ENCODE measurements at regions not wholly inside any gene's neighbourhood (a gene's known extent, or its start where the extent isn't known, plus 50 kb on each side); places are given as distances from the start of the nearest gene placed in this dataset.

DNA sequence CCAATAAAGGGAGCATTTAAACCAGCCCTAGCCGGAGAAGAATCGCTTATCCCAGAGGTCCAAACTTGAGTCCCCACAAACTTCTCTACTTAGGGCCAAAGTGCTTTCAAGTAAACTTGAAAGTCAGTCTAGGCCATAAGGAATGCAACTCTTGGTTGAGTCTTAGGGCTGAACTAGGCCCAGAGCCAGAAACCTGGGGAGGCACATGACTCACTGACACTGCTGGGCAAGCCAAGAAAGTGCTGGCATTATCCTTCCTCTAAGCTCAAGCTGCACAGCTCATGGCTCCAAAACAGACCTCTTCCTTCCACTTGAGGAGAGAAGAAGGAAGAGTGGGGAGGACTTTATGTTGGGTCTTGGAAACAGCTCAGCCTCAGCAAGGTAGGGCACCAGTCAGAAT, 1257.3 kb upstream of the DIAPH2 start:
- peak; percentile 52; the same call in 2 of the 3 replicates for ATAC-seq
- TF ChIP-seq TCF4 (CRISPR knock-in tag; IDR thresholded peaks at IDR 0.05; ENCODE audit: borderline replicate concordance) (no peak), ARNTL (CRISPR knock-in tag; IDR thresholded peaks at IDR 0.05; ENCODE audit: borderline replicate concordance, low read depth) (no peak), TOX (CRISPR knock-in tag; IDR thresholded peaks at IDR 0.05; ENCODE audit: borderline replicate concordance) (no peak), ISL1 (CRISPR knock-in tag; IDR thresholded peaks at IDR 0.05) (no peak)
- TF ChIP-seq, protein P1, sequence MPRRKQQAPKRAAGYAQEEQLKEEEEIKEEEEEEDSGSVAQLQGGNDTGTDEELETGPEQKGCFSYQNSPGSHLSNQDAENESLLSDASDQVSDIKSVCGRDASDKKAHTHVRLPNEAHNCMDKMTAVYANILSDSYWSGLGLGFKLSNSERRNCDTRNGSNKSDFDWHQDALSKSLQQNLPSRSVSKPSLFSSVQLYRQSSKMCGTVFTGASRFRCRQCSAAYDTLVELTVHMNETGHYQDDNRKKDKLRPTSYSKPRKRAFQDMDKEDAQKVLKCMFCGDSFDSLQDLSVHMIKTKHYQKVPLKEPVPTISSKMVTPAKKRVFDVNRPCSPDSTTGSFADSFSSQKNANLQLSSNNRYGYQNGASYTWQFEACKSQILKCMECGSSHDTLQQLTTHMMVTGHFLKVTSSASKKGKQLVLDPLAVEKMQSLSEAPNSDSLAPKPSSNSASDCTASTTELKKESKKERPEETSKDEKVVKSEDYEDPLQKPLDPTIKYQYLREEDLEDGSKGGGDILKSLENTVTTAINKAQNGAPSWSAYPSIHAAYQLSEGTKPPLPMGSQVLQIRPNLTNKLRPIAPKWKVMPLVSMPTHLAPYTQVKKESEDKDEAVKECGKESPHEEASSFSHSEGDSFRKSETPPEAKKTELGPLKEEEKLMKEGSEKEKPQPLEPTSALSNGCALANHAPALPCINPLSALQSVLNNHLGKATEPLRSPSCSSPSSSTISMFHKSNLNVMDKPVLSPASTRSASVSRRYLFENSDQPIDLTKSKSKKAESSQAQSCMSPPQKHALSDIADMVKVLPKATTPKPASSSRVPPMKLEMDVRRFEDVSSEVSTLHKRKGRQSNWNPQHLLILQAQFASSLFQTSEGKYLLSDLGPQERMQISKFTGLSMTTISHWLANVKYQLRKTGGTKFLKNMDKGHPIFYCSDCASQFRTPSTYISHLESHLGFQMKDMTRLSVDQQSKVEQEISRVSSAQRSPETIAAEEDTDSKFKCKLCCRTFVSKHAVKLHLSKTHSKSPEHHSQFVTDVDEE (CRISPR knock-in tag; IDR thresholded peaks at IDR 0.05), result no peak
- TF ChIP-seq, protein P2, sequence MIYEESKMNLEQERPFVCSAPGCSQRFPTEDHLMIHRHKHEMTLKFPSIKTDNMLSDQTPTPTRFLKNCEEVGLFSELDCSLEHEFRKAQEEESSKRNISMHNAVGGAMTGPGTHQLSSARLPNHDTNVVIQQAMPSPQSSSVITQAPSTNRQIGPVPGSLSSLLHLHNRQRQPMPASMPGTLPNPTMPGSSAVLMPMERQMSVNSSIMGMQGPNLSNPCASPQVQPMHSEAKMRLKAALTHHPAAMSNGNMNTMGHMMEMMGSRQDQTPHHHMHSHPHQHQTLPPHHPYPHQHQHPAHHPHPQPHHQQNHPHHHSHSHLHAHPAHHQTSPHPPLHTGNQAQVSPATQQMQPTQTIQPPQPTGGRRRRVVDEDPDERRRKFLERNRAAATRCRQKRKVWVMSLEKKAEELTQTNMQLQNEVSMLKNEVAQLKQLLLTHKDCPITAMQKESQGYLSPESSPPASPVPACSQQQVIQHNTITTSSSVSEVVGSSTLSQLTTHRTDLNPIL (CRISPR knock-in tag; IDR thresholded peaks at IDR 0.05; ENCODE audit: low read depth), result no peak
- TF ChIP-seq, protein P3, sequence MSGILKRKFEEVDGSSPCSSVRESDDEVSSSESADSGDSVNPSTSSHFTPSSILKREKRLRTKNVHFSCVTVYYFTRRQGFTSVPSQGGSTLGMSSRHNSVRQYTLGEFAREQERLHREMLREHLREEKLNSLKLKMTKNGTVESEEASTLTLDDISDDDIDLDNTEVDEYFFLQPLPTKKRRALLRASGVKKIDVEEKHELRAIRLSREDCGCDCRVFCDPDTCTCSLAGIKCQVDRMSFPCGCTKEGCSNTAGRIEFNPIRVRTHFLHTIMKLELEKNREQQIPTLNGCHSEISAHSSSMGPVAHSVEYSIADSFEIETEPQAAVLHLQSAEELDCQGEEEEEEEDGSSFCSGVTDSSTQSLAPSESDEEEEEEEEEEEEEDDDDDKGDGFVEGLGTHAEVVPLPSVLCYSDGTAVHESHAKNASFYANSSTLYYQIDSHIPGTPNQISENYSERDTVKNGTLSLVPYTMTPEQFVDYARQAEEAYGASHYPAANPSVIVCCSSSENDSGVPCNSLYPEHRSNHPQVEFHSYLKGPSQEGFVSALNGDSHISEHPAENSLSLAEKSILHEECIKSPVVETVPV (CRISPR knock-in tag; IDR thresholded peaks at IDR 0.05), result no peak

DNA sequence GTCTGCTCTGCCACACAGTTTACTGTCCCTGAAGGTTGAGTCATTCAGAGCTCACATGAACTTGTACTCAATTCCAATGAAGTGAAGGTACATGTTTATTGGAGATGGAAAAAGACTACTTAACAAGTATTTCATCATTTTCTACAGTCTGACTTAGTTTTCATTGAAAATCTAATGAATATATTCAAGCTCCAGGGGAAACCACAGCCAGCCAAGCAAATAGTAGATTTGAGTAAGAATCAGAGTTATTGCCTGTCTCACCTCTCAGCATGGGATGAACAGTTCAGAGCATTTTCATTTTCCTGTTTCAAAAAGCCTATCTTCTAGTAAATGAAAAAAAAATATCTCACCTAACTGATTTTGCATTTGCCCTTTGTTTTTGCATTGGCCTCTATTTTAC, 1249.4 kb upstream of the DIAPH2 start:
- TF ChIP-seq, protein P4, sequence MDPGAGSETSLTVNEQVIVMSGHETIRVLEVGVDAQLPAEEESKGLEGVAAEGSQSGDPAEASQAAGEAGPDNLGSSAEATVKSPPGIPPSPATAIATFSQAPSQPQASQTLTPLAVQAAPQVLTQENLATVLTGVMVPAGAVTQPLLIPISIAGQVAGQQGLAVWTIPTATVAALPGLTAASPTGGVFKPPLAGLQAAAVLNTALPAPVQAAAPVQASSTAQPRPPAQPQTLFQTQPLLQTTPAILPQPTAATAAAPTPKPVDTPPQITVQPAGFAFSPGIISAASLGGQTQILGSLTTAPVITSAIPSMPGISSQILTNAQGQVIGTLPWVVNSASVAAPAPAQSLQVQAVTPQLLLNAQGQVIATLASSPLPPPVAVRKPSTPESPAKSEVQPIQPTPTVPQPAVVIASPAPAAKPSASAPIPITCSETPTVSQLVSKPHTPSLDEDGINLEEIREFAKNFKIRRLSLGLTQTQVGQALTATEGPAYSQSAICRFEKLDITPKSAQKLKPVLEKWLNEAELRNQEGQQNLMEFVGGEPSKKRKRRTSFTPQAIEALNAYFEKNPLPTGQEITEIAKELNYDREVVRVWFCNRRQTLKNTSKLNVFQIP (CRISPR knock-in tag; IDR thresholded peaks at IDR 0.05; ENCODE audit: borderline replicate concordance, low read depth), result no peak
- TF ChIP-seq SNAI2 (CRISPR knock-in tag; IDR thresholded peaks at IDR 0.05), result no peak
- TF ChIP-seq ZNF565 (CRISPR knock-in tag; conservative IDR thresholded peaks at IDR 0.05; ENCODE audit: low read depth), result no peak
- TF ChIP-seq GLIS3 (CRISPR knock-in tag; IDR thresholded peaks at IDR 0.05), result no peak
- no peak for TF ChIP-seq OSR1 (CRISPR knock-in tag; IDR thresholded peaks at IDR 0.05)
- TF ChIP-seq ZC3H10 (CRISPR knock-in tag; IDR thresholded peaks at IDR 0.05), result no peak
- no peak for TF ChIP-seq TOX (CRISPR knock-in tag; IDR thresholded peaks at IDR 0.05; ENCODE audit: borderline replicate concordance)
- TF ChIP-seq ZNF70 (CRISPR knock-in tag; IDR thresholded peaks at IDR 0.05), result no peak
- TF ChIP-seq, protein P5, sequence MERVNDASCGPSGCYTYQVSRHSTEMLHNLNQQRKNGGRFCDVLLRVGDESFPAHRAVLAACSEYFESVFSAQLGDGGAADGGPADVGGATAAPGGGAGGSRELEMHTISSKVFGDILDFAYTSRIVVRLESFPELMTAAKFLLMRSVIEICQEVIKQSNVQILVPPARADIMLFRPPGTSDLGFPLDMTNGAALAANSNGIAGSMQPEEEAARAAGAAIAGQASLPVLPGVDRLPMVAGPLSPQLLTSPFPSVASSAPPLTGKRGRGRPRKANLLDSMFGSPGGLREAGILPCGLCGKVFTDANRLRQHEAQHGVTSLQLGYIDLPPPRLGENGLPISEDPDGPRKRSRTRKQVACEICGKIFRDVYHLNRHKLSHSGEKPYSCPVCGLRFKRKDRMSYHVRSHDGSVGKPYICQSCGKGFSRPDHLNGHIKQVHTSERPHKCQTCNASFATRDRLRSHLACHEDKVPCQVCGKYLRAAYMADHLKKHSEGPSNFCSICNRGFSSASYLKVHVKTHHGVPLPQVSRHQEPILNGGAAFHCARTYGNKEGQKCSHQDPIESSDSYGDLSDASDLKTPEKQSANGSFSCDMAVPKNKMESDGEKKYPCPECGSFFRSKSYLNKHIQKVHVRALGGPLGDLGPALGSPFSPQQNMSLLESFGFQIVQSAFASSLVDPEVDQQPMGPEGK (CRISPR knock-in tag; IDR thresholded peaks at IDR 0.05; ENCODE audit: borderline replicate concordance), result no peak
- no peak for TF ChIP-seq PPARA (CRISPR knock-in tag; IDR thresholded peaks at IDR 0.05; ENCODE audit: borderline replicate concordance)
- TF ChIP-seq, protein P3 (CRISPR knock-in tag; IDR thresholded peaks at IDR 0.05), result no peak
- TF ChIP-seq ZFP30 (CRISPR knock-in tag; IDR thresholded peaks at IDR 0.05), result no peak
- TF ChIP-seq ARNTL (CRISPR knock-in tag; IDR thresholded peaks at IDR 0.05; ENCODE audit: borderline replicate concordance, low read depth), result no peak
- no peak for TF ChIP-seq ISL1 (CRISPR knock-in tag; IDR thresholded peaks at IDR 0.05)
- TF ChIP-seq, protein P2 (CRISPR knock-in tag; IDR thresholded peaks at IDR 0.05; ENCODE audit: low read depth), result no peak
- no peak for TF ChIP-seq TCF4 (CRISPR knock-in tag; IDR thresholded peaks at IDR 0.05; ENCODE audit: borderline replicate concordance)
- TF ChIP-seq RARB (CRISPR knock-in tag; IDR thresholded peaks at IDR 0.05), result no peak
- no peak for TF ChIP-seq BACH2 (CRISPR knock-in tag; IDR thresholded peaks at IDR 0.05; ENCODE audit: borderline replicate concordance)
- TF ChIP-seq CSDC2 (CRISPR knock-in tag; IDR thresholded peaks at IDR 0.05), result no peak
- no peak for TF ChIP-seq ESRRG (CRISPR knock-in tag; IDR thresholded peaks at IDR 0.05)
- no peak for ATAC-seq

All from SK-N-SH treated with all-trans-retinoic acid at 6 μM for 48 hours (cell line).